ENCODE measurements at regions not wholly inside any gene's neighbourhood (a gene's known extent, or its start where the extent isn't known, plus 50 kb on each side); places are given as distances from the start of the nearest gene placed in this dataset.
"Not testable (repeated sequence)": the region's sequence is repeated elsewhere in the genome, so short reads cannot be mapped to it uniquely, and the experiment has no call there.

- no peak for DNase-seq (ENCODE audit: low spot score)
- in situ Hi-C loops (cut with MboI; ENCODE audit: low sequenced_read_pairs, unreplicated experiment): no loop called here
- TF ChIP-seq CTCF (IDR thresholded peaks at IDR 0.05; ENCODE audit: borderline replicate concordance, control extremely low read depth, extremely low read depth, insufficient read depth, missing control alignments): no peak
These were observed 277.7 kb upstream of the ECI2 start for GRCh38 chr6:4413073-4413472.

GRCh38 chr6:4412488-4412887, 277.1 kb upstream of the ECI2 start:
- DNase-seq (ENCODE audit: low spot score): no peak
- TF ChIP-seq CTCF (IDR thresholded peaks at IDR 0.05; ENCODE audit: borderline replicate concordance, control extremely low read depth, extremely low read depth, insufficient read depth, missing control alignments): no peak
- in situ Hi-C loops (cut with MboI; ENCODE audit: low sequenced_read_pairs, unreplicated experiment): no loop called here

DNA sequence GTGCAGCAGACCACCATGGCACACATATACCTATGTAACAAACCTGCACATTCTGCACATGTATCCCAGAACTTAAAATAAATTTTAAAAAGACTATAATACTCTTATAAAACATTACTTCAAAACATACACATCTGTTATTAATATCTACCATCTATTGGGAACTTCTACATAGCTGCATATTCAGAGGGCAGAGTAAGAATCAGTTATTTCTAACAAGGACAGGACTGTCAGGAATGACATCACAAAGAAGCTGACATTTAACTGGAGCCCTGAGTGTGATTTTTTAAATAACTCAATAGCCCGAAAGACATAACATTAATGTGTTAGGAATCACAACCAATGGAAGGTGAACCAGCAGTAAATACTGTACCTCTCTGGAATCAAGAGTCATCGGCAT, 276.7 kb upstream of the ECI2 start:
- DNase-seq (ENCODE audit: low spot score): no peak
- in situ Hi-C loops (cut with MboI; ENCODE audit: low sequenced_read_pairs, unreplicated experiment): no loop called here
- no peak for TF ChIP-seq CTCF (IDR thresholded peaks at IDR 0.05; ENCODE audit: borderline replicate concordance, control extremely low read depth, extremely low read depth, insufficient read depth, missing control alignments)

DNA sequence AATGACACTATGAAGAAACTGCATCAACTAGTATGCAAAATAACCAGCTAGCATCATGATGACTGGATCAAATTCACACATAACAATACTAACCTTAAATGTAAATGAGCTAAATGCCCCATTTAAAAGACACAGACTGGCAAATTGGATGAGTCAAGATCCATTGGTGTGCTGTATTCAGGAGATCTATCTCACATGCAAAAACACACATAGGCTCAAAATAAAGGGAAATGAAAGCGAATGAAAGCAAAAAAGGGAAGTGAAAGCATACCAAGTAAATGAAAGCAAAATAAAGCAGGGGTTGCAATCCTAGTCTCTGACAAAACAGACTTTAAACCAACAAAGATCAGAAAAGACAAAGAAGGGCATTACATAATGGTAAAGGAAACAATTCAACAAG, 272.3 kb upstream of the ECI2 start:
- peak; percentile 43 for DNase-seq (ENCODE audit: low spot score)
- in situ Hi-C loops (cut with MboI; ENCODE audit: low sequenced_read_pairs, unreplicated experiment): not testable (repeated sequence)

DNA sequence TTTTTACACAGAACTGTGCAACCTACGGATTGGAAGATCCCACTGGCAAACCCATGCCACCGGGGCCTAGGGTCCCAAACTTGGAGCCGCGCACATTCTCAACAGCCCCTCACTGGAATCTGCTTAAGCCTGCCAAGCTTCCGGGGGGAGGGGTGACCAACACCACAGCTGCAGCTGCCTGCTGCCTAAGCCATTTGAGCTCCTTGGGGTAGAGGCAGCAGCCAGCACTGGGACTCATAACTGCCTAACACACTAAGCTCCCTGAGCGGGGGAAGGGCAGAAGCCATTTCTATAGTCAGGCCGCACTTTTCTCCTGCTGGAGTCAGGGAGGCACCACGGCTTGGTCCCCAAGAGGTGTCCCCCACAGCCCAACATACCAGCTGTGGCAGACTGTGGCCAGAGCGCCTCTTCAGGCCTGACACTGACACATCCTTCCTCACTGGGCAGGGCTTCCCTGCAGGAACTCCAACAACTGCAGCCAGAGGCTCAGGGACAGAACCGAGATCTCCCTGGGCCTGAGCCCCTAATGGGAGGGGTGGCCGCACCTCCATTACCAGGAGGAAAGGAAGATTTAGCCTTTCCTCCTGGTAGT, 270.3 kb upstream of the ECI2 start:
- in situ Hi-C loops (cut with MboI; ENCODE audit: low sequenced_read_pairs, unreplicated experiment): no loop called here
- no peak for TF ChIP-seq CTCF (IDR thresholded peaks at IDR 0.05; ENCODE audit: borderline replicate concordance, control extremely low read depth, extremely low read depth, insufficient read depth, missing control alignments)
- DNase-seq (ENCODE audit: low spot score): no peak

GRCh38 chr6:4404415-4404814, 269.0 kb upstream of the ECI2 start:
- in situ Hi-C loops (cut with MboI; ENCODE audit: low sequenced_read_pairs, unreplicated experiment): no loop called here
- no peak for TF ChIP-seq CTCF (IDR thresholded peaks at IDR 0.05; ENCODE audit: borderline replicate concordance, control extremely low read depth, extremely low read depth, insufficient read depth, missing control alignments)
- no peak for DNase-seq (ENCODE audit: low spot score)

GRCh38 chr6:4403828-4404227, 268.5 kb upstream of the ECI2 start:
- DNase-seq (ENCODE audit: low spot score): no peak
- TF ChIP-seq CTCF (IDR thresholded peaks at IDR 0.05; ENCODE audit: borderline replicate concordance, control extremely low read depth, extremely low read depth, insufficient read depth, missing control alignments): no peak
- in situ Hi-C loops (cut with MboI; ENCODE audit: low sequenced_read_pairs, unreplicated experiment): no loop called here
